ENCODE measurements at regions not wholly inside any gene's neighbourhood (a gene's known extent, or its start where the extent isn't known, plus 50 kb on each side); places are given as distances from the start of the nearest gene placed in this dataset.

GRCh38 chr16:79411805-79412204 is 188.7 kb downstream of the MAF start:
- TF ChIP-seq CTCF (IDR thresholded peaks at IDR 0.05; ENCODE audit: partially characterized antibody, unreplicated experiment), result no peak
- Mint-ChIP-seq H3K4me1 (ENCODE audit: low read depth, unreplicated experiment) (peaks cover 1% of the 10 kb centered on the region), H3K9me3 (ENCODE audit: unreplicated experiment) (peaks cover 4% of the 10 kb centered on the region), H3K27me3 (ENCODE audit: unreplicated experiment) (no peaks in the 10 kb centered on the region), H3K27ac (ENCODE audit: unreplicated experiment) (no peak overlapping the region), H3K36me3 (ENCODE audit: unreplicated experiment) (no peaks in the 10 kb centered on the region), H3K4me3 (ENCODE audit: unreplicated experiment) (no peak overlapping the region)
- no peak for DNase-seq

GRCh38 chr16:79411357-79411756 is 189.2 kb downstream of the MAF start:
- Mint-ChIP-seq H3K27ac (ENCODE audit: unreplicated experiment) (no peak overlapping the region), H3K27me3 (ENCODE audit: unreplicated experiment) (no peaks in the 10 kb centered on the region)

DNA sequence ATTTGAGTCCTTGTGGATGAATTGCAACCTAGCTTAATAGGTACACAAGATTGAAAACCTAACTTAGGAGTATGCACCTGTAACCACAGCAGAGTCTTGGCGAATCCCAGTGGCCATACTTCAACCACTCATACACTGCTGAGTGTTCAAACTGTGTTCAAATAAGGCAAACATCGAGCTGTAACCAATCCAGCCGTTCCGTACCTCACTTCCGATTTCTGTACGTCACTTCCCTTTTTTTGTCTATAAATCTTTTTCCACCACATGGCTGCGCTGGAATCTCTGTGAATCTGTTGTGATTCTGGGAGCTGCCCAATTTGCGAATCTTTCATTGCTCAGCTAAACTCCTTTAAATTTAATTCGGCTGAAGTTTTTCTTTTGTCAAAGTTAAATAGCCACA is 190.6 kb downstream of the MAF start:
- Mint-ChIP-seq H3K36me3 (ENCODE audit: unreplicated experiment) (peaks cover 5% of the 10 kb centered on the region), H3K27ac (ENCODE audit: unreplicated experiment) (no peak overlapping the region), H3K27me3 (ENCODE audit: unreplicated experiment) (no peaks in the 10 kb centered on the region), H3K4me3 (ENCODE audit: unreplicated experiment) (no peak overlapping the region), H3K9me3 (ENCODE audit: unreplicated experiment) (peaks cover 4% of the 10 kb centered on the region), H3K4me1 (ENCODE audit: low read depth, unreplicated experiment) (peaks cover 1% of the 10 kb centered on the region)
- no peak for DNase-seq
- no peak for TF ChIP-seq CTCF (IDR thresholded peaks at IDR 0.05; ENCODE audit: partially characterized antibody, unreplicated experiment)

More at GRCh38 chr16:79411357-79411756, 189.2 kb downstream of the MAF start:
- DNase-seq, result no peak
- H3K4me1 Mint-ChIP-seq (ENCODE audit: low read depth, unreplicated experiment), result peaks cover 1% of the 10 kb centered on the region
- TF ChIP-seq CTCF (IDR thresholded peaks at IDR 0.05; ENCODE audit: partially characterized antibody, unreplicated experiment), result no peak
- peaks cover 4% of the 10 kb centered on the region for H3K9me3 Mint-ChIP-seq (ENCODE audit: unreplicated experiment)
- H3K36me3 Mint-ChIP-seq (ENCODE audit: unreplicated experiment), result no peaks in the 10 kb centered on the region
- H3K4me3 Mint-ChIP-seq (ENCODE audit: unreplicated experiment), result no peak overlapping the region

DNA sequence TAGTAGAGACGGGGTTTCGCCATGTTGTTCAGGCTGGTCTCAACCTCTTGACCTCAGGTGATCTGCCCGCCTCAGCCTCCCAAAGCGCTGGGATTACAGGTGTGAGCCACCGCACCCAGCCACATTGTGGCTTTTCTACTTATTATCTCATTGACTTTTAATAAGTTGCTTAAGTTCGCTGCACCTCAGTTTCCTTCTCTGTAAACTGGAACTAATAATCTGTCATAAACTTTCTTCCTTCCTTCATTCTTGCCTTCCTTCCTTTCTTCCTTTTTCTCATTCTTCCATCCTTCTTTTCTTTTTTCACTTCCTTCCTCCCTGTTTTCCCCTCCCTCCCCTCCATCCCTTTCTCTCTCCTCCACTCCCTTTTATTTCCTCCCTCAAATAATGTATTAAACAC is 192.2 kb downstream of the MAF start:
- Mint-ChIP-seq H3K36me3 (ENCODE audit: unreplicated experiment) (peaks cover 5% of the 10 kb centered on the region), H3K4me3 (ENCODE audit: unreplicated experiment) (no peak overlapping the region), H3K27me3 (ENCODE audit: unreplicated experiment) (no peaks in the 10 kb centered on the region), H3K4me1 (ENCODE audit: low read depth, unreplicated experiment) (peaks cover 1% of the 10 kb centered on the region), H3K9me3 (ENCODE audit: unreplicated experiment) (peaks cover 4% of the 10 kb centered on the region), H3K27ac (ENCODE audit: unreplicated experiment) (no peak overlapping the region)
- DNase-seq, result no peak
- no peak for TF ChIP-seq CTCF (IDR thresholded peaks at IDR 0.05; ENCODE audit: partially characterized antibody, unreplicated experiment)

DNA sequence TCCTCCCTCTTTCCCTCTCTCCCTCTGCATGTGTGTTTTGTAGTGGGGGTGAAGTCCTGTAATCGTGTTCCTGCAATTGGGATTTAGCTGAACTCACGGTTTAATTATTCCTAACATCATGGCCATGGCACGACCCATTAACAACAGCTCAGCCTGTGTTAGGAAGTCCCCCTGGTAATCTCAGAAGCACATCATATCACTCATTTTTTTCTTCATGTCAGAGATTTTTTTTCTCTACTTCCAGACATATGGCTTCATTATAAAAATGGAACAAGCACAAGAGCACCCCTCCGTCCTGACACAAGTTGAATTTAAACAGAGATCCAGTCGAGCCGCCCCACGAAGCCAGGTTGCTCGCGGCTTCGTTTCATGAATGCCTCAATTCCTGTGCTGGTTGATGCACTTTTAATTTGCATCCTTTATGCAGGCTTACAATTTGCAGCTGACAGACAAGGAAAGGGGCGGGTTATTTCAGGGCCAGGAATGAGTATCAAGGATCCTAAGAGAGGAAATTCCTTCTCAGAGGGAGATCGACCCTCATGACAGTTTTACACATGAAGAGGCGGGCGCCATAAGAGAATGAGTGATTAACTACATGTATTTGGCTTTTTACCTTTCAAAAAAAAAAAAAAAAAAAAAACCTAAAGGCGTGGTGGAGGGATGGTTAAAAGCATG is 192.9 kb downstream of the MAF start:
- peaks cover 4% of the 10 kb centered on the region for H3K9me3 Mint-ChIP-seq (ENCODE audit: unreplicated experiment)
- no peak overlapping the region for H3K4me3 Mint-ChIP-seq (ENCODE audit: unreplicated experiment)
- peaks cover 5% of the 10 kb centered on the region for H3K36me3 Mint-ChIP-seq (ENCODE audit: unreplicated experiment)
- H3K4me1 Mint-ChIP-seq (ENCODE audit: low read depth, unreplicated experiment), result peaks cover 1% of the 10 kb centered on the region
- TF ChIP-seq CTCF (IDR thresholded peaks at IDR 0.05; ENCODE audit: partially characterized antibody, unreplicated experiment), result no peak
- H3K27me3 Mint-ChIP-seq (ENCODE audit: unreplicated experiment), result no peaks in the 10 kb centered on the region
- no peak for DNase-seq
- H3K27ac Mint-ChIP-seq (ENCODE audit: unreplicated experiment), result no peak overlapping the region

Measured in glutamatergic neuron (in vitro differentiated cells).